ENCODE measurements at regions not wholly inside any gene's neighbourhood (a gene's known extent, or its start where the extent isn't known, plus 50 kb on each side); places are given as distances from the start of the nearest gene placed in this dataset.

GRCh38 chr20:10783707-10784553 lies 110.1 kb upstream of the JAG1 start:
- TF ChIP-seq CTCF (IDR thresholded peaks at IDR 0.05), result no peak
- no peak for TF ChIP-seq EZH2phosphoT487 (IDR thresholded peaks at IDR 0.05)
- no peak for TF ChIP-seq EZH2 (IDR thresholded peaks at IDR 0.05)
